Gastroesophageal sphincter (tissue), 3 donors: ENCODE measurements at regions not wholly inside any gene's neighbourhood (a gene's known extent, or its start where the extent isn't known, plus 50 kb on each side); places are given as distances from the start of the nearest gene placed in this dataset.

Experiments used
- CTCF ChIP-seq, 4 experiments: fragments of 200-600 bp in 2 of 4; fragments of 450-650 bp in 2 of 4; sonication (generic) in 1 of 4; IDR thresholded peaks; one replicate each; pipeline ENCODE4 v1.5.1; 2017 to 2019; ENCODE audit warnings: antibody characterized with exemption in 4 of 4, mild to moderate bottlenecking in 2 of 4, moderate library complexity in 2 of 4
- POLR2A ChIP-seq, 2 donors: fragments of 450-650 bp; IDR thresholded peaks; one replicate each; pipeline ENCODE4 v1.6.1; 2017; ENCODE audit warnings: antibody characterized with exemption in 2 of 2, mild to moderate bottlenecking in 2 of 2, moderate library complexity in 1 of 2
- POLR2AphosphoS5 ChIP-seq: sonication (generic); formaldehyde crosslinking; IDR thresholded peaks from one replicate; pipeline ENCODE4 v1.6.1; 2017; ENCODE audit warnings: antibody characterized with exemption

GRCh38 chr3:191135175-191135574 is 63.9 kb upstream of the OSTN start:
- no peak for TF ChIP-seq CTCF (IDR thresholded peaks at IDR 0.05)
- no peak for TF ChIP-seq POLR2A (IDR thresholded peaks at IDR 0.05)
- no peak for TF ChIP-seq POLR2AphosphoS5
